ENCODE measurements at regions not wholly inside any gene's neighbourhood (a gene's known extent, or its start where the extent isn't known, plus 50 kb on each side); places are given as distances from the start of the nearest gene placed in this dataset.

- Histone ChIP-seq H3K23ac (ENCODE audit: low read length in 2 of 2) (no peak overlapping the region), H3K79me1 (replicated peaks; ENCODE audit: low read length, poor library complexity, severe bottlenecking) (no peaks in the 10 kb centered on the region), H3K4me3 (ENCODE audit: insufficient read depth in 1 of 2, low read depth in 1 of 2, low read length in 2 of 2) (no peak overlapping the region), H3K27me3 (ENCODE audit: control insufficient read depth in 1 of 2, insufficient read depth in 1 of 2, low read length in 2 of 2) (no peaks in the 10 kb centered on the region), H3K9me3 (ENCODE audit: control insufficient read depth, low read length) (peaks cover 17% of the 10 kb centered on the region), H2AK5ac (ENCODE audit: low read length, severe bottlenecking) (no peak overlapping the region), H2AFZ (ENCODE audit: low read depth, low read length) (no peak overlapping the region), H3K4me1 (ENCODE audit: control insufficient read depth, insufficient read depth, low read depth, low read length) (no peaks in the 10 kb centered on the region), H2BK120ac (ENCODE audit: low read depth, low read length) (no peak overlapping the region), H2BK12ac (ENCODE audit: low read length in 2 of 2) (no peak overlapping the region), H3K4ac (ENCODE audit: low read depth in 1 of 2, low read length in 2 of 2) (no peak overlapping the region), H2BK15ac (ENCODE audit: low read depth, poor library complexity, severe bottlenecking) (no peak overlapping the region), H3K27ac (ENCODE audit: low read length, poor library complexity, severe bottlenecking) (no peak overlapping the region), H4K91ac (ENCODE audit: low read length) (no peak overlapping the region), H3K9ac (ENCODE audit: low read length) (no peak overlapping the region), H3K4me2 (ENCODE audit: low read length, poor library complexity, severe bottlenecking) (no peak overlapping the region), H3K18ac (ENCODE audit: low read depth in 1 of 2, low read length in 2 of 2) (no peak overlapping the region), H4K8ac (ENCODE audit: low read length) (no peak overlapping the region), H2BK5ac (ENCODE audit: low read depth, low read length, poor library complexity, severe bottlenecking) (no peak overlapping the region), H3K36me3 (ENCODE audit: control insufficient read depth in 1 of 2, insufficient read depth in 2 of 2, low read depth in 1 of 2, low read length in 2 of 2) (no peaks in the 10 kb centered on the region), H3K14ac (ENCODE audit: low read length in 2 of 2) (no peak overlapping the region)
- WGBS: 90% methylated on average over 4 of the region's 5 CpGs
- no peak for DNase-seq
Observed at GRCh38 chr18:71865888-71866287, 678.3 kb downstream of the CBLN2 start.

- no peak for DNase-seq
- H2BK12ac ChIP-seq (ENCODE audit: low read length in 2 of 2): no peak overlapping the region
- no peak overlapping the region for H3K18ac ChIP-seq (ENCODE audit: low read depth in 1 of 2, low read length in 2 of 2)
- H3K9me3 ChIP-seq (ENCODE audit: control insufficient read depth, low read length): peaks cover 36% of the 10 kb centered on the region
- no peaks in the 10 kb centered on the region for H3K4me1 ChIP-seq (ENCODE audit: control insufficient read depth, insufficient read depth, low read depth, low read length)
- no peak overlapping the region for H3K14ac ChIP-seq (ENCODE audit: low read length in 2 of 2)
- no peak overlapping the region for H2BK120ac ChIP-seq (ENCODE audit: low read depth, low read length)
- no peak overlapping the region for H2BK5ac ChIP-seq (ENCODE audit: low read depth, low read length, poor library complexity, severe bottlenecking)
- H3K4me2 ChIP-seq (ENCODE audit: low read length, poor library complexity, severe bottlenecking): no peak overlapping the region
- no peak overlapping the region for H4K91ac ChIP-seq (ENCODE audit: low read length)
- WGBS: 59% methylated on average over 1 of the region's 1 CpG
- no peak overlapping the region for H2BK15ac ChIP-seq (ENCODE audit: low read depth, poor library complexity, severe bottlenecking)
- H3K4ac ChIP-seq (ENCODE audit: low read depth in 1 of 2, low read length in 2 of 2): no peak overlapping the region
- no peak overlapping the region for H3K23ac ChIP-seq (ENCODE audit: low read length in 2 of 2)
- no peaks in the 10 kb centered on the region for H3K36me3 ChIP-seq (ENCODE audit: control insufficient read depth in 1 of 2, insufficient read depth in 2 of 2, low read depth in 1 of 2, low read length in 2 of 2)
- no peaks in the 10 kb centered on the region for H3K79me1 ChIP-seq (replicated peaks; ENCODE audit: low read length, poor library complexity, severe bottlenecking)
- no peak overlapping the region for H2AK5ac ChIP-seq (ENCODE audit: low read length, severe bottlenecking)
- H4K8ac ChIP-seq (ENCODE audit: low read length): no peak overlapping the region
- H3K27ac ChIP-seq (ENCODE audit: low read length, poor library complexity, severe bottlenecking): no peak overlapping the region
- H3K27me3 ChIP-seq (ENCODE audit: control insufficient read depth in 1 of 2, insufficient read depth in 1 of 2, low read length in 2 of 2): no peaks in the 10 kb centered on the region
- no peak overlapping the region for H3K4me3 ChIP-seq (ENCODE audit: insufficient read depth in 1 of 2, low read depth in 1 of 2, low read length in 2 of 2)
- H2AFZ ChIP-seq (ENCODE audit: low read depth, low read length): no peak overlapping the region
- no peak overlapping the region for H3K9ac ChIP-seq (ENCODE audit: low read length)
Observed at GRCh38 chr18:71850602-71851001, 693.5 kb downstream of the CBLN2 start.

- no peak overlapping the region for H2AFZ ChIP-seq (ENCODE audit: low read depth, low read length)
- DNase-seq: no peak
- no peak overlapping the region for H2BK120ac ChIP-seq (ENCODE audit: low read depth, low read length)
- H3K4me1 ChIP-seq (ENCODE audit: control insufficient read depth, insufficient read depth, low read depth, low read length): no peaks in the 10 kb centered on the region
- H3K14ac ChIP-seq (ENCODE audit: low read length in 2 of 2): no peak overlapping the region
- H4K91ac ChIP-seq (ENCODE audit: low read length): no peak overlapping the region
- H3K27ac ChIP-seq (ENCODE audit: low read length, poor library complexity, severe bottlenecking): no peak overlapping the region
- no peak overlapping the region for H2BK5ac ChIP-seq (ENCODE audit: low read depth, low read length, poor library complexity, severe bottlenecking)
- H3K9ac ChIP-seq (ENCODE audit: low read length): no peak overlapping the region
- no peak overlapping the region for H3K4me2 ChIP-seq (ENCODE audit: low read length, poor library complexity, severe bottlenecking)
- H2AK5ac ChIP-seq (ENCODE audit: low read length, severe bottlenecking): no peak overlapping the region
- H3K27me3 ChIP-seq (ENCODE audit: control insufficient read depth in 1 of 2, insufficient read depth in 1 of 2, low read length in 2 of 2): no peaks in the 10 kb centered on the region
- H2BK15ac ChIP-seq (ENCODE audit: low read depth, poor library complexity, severe bottlenecking): no peak overlapping the region
- H3K23ac ChIP-seq (ENCODE audit: low read length in 2 of 2): no peak overlapping the region
- no peak overlapping the region for H3K4me3 ChIP-seq (ENCODE audit: insufficient read depth in 1 of 2, low read depth in 1 of 2, low read length in 2 of 2)
- H4K8ac ChIP-seq (ENCODE audit: low read length): no peak overlapping the region
- no peak overlapping the region for H2BK12ac ChIP-seq (ENCODE audit: low read length in 2 of 2)
- no peak overlapping the region for H3K4ac ChIP-seq (ENCODE audit: low read depth in 1 of 2, low read length in 2 of 2)
- WGBS: 50% methylated on average over 4 of the region's 4 CpGs
- H3K18ac ChIP-seq (ENCODE audit: low read depth in 1 of 2, low read length in 2 of 2): no peak overlapping the region
- H3K36me3 ChIP-seq (ENCODE audit: control insufficient read depth in 1 of 2, insufficient read depth in 2 of 2, low read depth in 1 of 2, low read length in 2 of 2): no peaks in the 10 kb centered on the region
- H3K9me3 ChIP-seq (ENCODE audit: control insufficient read depth, low read length): peaks cover 36% of the 10 kb centered on the region
- H3K79me1 ChIP-seq (replicated peaks; ENCODE audit: low read length, poor library complexity, severe bottlenecking): no peaks in the 10 kb centered on the region
Observed at GRCh38 chr18:71849407-71849806, 694.7 kb downstream of the CBLN2 start.

- no peak for DNase-seq
- WGBS: 28% methylated on average over 2 of the region's 2 CpGs
- Histone ChIP-seq H3K4me2 (ENCODE audit: low read length, poor library complexity, severe bottlenecking) (no peak overlapping the region), H3K4ac (ENCODE audit: low read depth in 1 of 2, low read length in 2 of 2) (no peak overlapping the region), H3K9me3 (ENCODE audit: control insufficient read depth, low read length) (peaks cover 28% of the 10 kb centered on the region), H3K18ac (ENCODE audit: low read depth in 1 of 2, low read length in 2 of 2) (no peak overlapping the region), H2BK120ac (ENCODE audit: low read depth, low read length) (no peak overlapping the region), H3K4me3 (ENCODE audit: insufficient read depth in 1 of 2, low read depth in 1 of 2, low read length in 2 of 2) (no peak overlapping the region), H3K23ac (ENCODE audit: low read length in 2 of 2) (no peak overlapping the region), H4K91ac (ENCODE audit: low read length) (no peak overlapping the region), H3K27ac (ENCODE audit: low read length, poor library complexity, severe bottlenecking) (no peak overlapping the region), H3K9ac (ENCODE audit: low read length) (no peak overlapping the region), H3K4me1 (ENCODE audit: control insufficient read depth, insufficient read depth, low read depth, low read length) (no peaks in the 10 kb centered on the region), H2BK5ac (ENCODE audit: low read depth, low read length, poor library complexity, severe bottlenecking) (no peak overlapping the region), H2BK15ac (ENCODE audit: low read depth, poor library complexity, severe bottlenecking) (no peak overlapping the region), H3K79me1 (replicated peaks; ENCODE audit: low read length, poor library complexity, severe bottlenecking) (no peaks in the 10 kb centered on the region), H2BK12ac (ENCODE audit: low read length in 2 of 2) (no peak overlapping the region), H4K8ac (ENCODE audit: low read length) (no peak overlapping the region), H3K36me3 (ENCODE audit: control insufficient read depth in 1 of 2, insufficient read depth in 2 of 2, low read depth in 1 of 2, low read length in 2 of 2) (no peaks in the 10 kb centered on the region), H3K27me3 (ENCODE audit: control insufficient read depth in 1 of 2, insufficient read depth in 1 of 2, low read length in 2 of 2) (no peaks in the 10 kb centered on the region), H2AK5ac (ENCODE audit: low read length, severe bottlenecking) (no peak overlapping the region), H3K14ac (ENCODE audit: low read length in 2 of 2) (no peak overlapping the region), H2AFZ (ENCODE audit: low read depth, low read length) (no peak overlapping the region)
Observed at GRCh38 chr18:71846716-71847115, 697.4 kb downstream of the CBLN2 start.

Measured in mesenchymal stem cell (in vitro differentiated cells and primary cell).